ENCODE measurements at regions not wholly inside any gene's neighbourhood (a gene's known extent, or its start where the extent isn't known, plus 50 kb on each side); places are given as distances from the start of the nearest gene placed in this dataset.

DNA sequence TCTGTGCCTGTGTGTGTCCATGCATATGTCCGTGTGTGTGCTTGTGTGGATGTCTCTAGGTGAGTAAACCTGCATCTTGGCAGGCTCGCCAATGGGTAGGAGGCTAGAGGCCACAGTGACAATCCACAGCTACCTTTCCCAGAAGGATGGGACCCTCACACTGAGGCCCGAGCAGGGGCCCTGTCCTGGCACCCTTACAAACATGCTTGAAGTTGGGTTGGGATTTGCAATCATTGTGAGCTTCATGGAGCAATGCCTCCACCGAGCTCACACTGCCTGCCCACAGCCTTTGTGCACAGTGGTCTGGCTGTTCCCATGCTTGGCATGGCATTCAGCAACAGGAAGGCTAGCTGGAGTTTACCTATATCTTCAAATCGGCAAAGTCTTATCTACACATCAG is 311.1 kb upstream of the IRX1 start:
- TF ChIP-seq POLR2AphosphoS5 (IDR thresholded peaks at IDR 0.05) (no peak), POLR2A (IDR thresholded peaks at IDR 0.05) (no peak)
- TF ChIP-seq, protein P1, sequence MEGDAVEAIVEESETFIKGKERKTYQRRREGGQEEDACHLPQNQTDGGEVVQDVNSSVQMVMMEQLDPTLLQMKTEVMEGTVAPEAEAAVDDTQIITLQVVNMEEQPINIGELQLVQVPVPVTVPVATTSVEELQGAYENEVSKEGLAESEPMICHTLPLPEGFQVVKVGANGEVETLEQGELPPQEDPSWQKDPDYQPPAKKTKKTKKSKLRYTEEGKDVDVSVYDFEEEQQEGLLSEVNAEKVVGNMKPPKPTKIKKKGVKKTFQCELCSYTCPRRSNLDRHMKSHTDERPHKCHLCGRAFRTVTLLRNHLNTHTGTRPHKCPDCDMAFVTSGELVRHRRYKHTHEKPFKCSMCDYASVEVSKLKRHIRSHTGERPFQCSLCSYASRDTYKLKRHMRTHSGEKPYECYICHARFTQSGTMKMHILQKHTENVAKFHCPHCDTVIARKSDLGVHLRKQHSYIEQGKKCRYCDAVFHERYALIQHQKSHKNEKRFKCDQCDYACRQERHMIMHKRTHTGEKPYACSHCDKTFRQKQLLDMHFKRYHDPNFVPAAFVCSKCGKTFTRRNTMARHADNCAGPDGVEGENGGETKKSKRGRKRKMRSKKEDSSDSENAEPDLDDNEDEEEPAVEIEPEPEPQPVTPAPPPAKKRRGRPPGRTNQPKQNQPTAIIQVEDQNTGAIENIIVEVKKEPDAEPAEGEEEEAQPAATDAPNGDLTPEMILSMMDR (IDR thresholded peaks at IDR 0.05) = no peak
- no peak for DNase-seq (ENCODE audit: low spot score in 2 of 2)
- no peaks in the 10 kb centered on the region for H3K36me3 ChIP-seq
- H3K4me1 ChIP-seq = no peaks in the 10 kb centered on the region
- H3K9me3 ChIP-seq = no peaks in the 10 kb centered on the region
- H3K27ac ChIP-seq = no peak overlapping the region
- intact Hi-C loops (cut with DNase I; ENCODE audit: low total_unique reads) = no loop called here
- no peak overlapping the region for H3K4me3 ChIP-seq
- no peaks in the 10 kb centered on the region for H3K27me3 ChIP-seq

DNA sequence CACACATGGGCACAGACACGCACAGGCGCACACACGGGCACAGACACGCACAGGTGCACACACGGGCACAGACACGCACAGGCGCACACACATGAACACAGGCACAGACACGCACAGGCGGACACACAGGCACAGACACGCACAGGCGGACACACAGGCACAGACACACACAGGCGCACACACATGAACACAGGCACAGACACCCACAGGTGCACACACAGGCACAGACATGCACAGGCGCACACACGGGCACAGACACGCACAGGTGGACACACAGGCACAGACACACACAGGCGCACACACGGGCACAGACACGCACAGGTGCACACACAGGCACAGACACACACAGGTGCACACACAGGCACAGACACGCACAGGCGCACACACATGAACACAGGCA is 312.8 kb upstream of the IRX1 start:
- H3K4me3 ChIP-seq = no peak overlapping the region
- DNase-seq (ENCODE audit: low spot score in 2 of 2) = no peak
- no peaks in the 10 kb centered on the region for H3K9me3 ChIP-seq
- H3K36me3 ChIP-seq = no peaks in the 10 kb centered on the region
- H3K27me3 ChIP-seq = no peaks in the 10 kb centered on the region
- no peak overlapping the region for H3K27ac ChIP-seq
- TF ChIP-seq POLR2AphosphoS5 (IDR thresholded peaks at IDR 0.05) (no peak), POLR2A (IDR thresholded peaks at IDR 0.05) (no peak)
- TF ChIP-seq, protein P1 (IDR thresholded peaks at IDR 0.05) = no peak
- no peaks in the 10 kb centered on the region for H3K4me1 ChIP-seq
- intact Hi-C loops (cut with DNase I; ENCODE audit: low total_unique reads) = no loop called here

DNA sequence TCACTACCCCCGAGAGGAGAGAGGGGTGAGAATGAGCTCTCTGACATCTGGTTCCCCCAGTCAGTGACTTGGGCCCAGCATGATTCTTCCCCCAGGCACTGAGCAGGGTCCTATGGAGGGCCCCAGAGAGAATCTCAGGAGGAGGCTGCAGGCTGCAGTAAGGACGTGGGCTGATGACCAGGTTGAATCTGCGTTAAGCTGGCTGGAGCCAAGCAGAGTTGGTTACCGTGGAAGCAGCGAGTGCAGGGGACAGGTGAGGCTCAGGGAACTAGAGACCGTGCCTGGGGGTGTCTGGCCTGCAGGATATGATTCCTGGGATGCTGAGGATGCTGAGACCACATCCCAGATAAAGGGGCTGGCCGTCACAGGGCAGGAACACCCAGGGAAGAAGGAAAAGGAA is 314.3 kb upstream of the IRX1 start:
- no peaks in the 10 kb centered on the region for H3K36me3 ChIP-seq
- no peaks in the 10 kb centered on the region for H3K9me3 ChIP-seq
- TF ChIP-seq POLR2AphosphoS5 (IDR thresholded peaks at IDR 0.05) (no peak), POLR2A (IDR thresholded peaks at IDR 0.05) (no peak)
- TF ChIP-seq, protein P1 (IDR thresholded peaks at IDR 0.05) = no peak
- no peak overlapping the region for H3K4me3 ChIP-seq
- no peaks in the 10 kb centered on the region for H3K27me3 ChIP-seq
- intact Hi-C loops (cut with DNase I; ENCODE audit: low total_unique reads) = no loop called here
- H3K4me1 ChIP-seq = no peaks in the 10 kb centered on the region
- H3K27ac ChIP-seq = no peak overlapping the region
- DNase-seq (ENCODE audit: low spot score in 2 of 2) = no peak

DNA sequence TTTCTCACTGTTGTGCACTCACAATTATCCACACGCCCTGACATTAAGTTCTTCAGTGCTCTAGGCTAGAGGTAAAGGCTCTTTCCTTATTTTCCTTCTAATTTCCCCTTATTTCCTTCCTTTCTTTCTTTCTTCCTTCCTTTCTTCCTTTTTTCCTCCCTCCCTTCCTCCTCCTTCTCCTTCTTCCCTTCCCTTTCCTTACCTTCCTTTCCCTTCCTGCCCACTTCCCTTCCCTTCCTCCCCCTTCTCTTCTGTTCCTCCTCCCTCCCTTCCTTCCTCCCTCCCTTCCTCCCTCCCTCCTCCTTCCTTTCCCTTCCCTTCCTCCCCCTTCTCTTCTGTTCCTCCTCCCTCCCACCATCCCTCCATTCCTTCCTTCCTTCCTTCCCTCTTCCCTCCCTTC is 317.0 kb upstream of the IRX1 start:
- intact Hi-C loops (cut with DNase I; ENCODE audit: low total_unique reads) = no loop called here
- Histone ChIP-seq H3K27me3 (peaks cover 0 to 11% of the 10 kb centered on the region in 2 donors), H3K27ac (no peak overlapping the region), H3K4me3 (no peak overlapping the region), H3K9me3 (peaks cover 0 to 5% of the 10 kb centered on the region in 2 donors), H3K36me3 (no peaks in the 10 kb centered on the region), H3K4me1 (no peaks in the 10 kb centered on the region)
- DNase-seq (ENCODE audit: low spot score in 2 of 2) = no peak
- TF ChIP-seq, protein P1 (IDR thresholded peaks at IDR 0.05) = no peak
- TF ChIP-seq POLR2A (IDR thresholded peaks at IDR 0.05) (no peak), POLR2AphosphoS5 (IDR thresholded peaks at IDR 0.05) (no peak)

DNA sequence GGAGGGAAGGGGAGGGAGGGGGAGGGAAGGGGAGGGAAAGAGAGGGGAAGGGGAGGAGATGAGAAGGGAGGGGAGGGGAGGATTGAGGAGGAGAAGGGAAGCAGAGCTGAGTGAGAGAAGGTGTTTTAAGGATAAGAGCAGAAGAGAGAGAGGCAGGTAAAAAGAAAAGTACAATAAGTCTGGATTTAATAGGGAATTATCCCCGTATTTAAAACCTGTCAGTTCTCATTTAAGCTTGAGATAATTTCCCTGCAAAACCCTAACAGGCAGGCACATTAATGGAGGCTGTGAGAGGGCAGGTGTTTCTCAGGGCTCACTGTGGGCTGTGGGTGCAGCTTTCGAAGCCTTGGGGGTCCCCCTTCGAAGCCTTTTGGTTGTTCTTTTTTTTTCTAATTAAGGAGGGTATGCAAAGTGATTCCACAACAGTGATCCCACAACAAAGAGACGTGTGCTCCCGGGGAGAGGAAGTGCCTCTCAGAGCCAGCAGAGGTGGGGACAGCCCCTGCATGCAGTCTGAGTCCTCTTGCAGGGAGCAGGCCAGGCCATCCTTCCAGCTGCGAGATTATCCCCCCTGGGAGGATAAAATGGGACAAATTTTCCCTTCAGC is 317.9 kb upstream of the IRX1 start:
- Histone ChIP-seq H3K4me3 (no peak overlapping the region), H3K27me3 (peaks cover 0 to 19% of the 10 kb centered on the region in 2 donors), H3K9me3 (peaks cover 0 to 5% of the 10 kb centered on the region in 2 donors), H3K27ac (no peak overlapping the region), H3K36me3 (no peaks in the 10 kb centered on the region), H3K4me1 (no peaks in the 10 kb centered on the region)
- intact Hi-C loops (cut with DNase I; ENCODE audit: low total_unique reads) = no loop called here
- no peak for DNase-seq (ENCODE audit: low spot score in 2 of 2)
- TF ChIP-seq POLR2A (IDR thresholded peaks at IDR 0.05) (no peak), POLR2AphosphoS5 (IDR thresholded peaks at IDR 0.05) (no peak)
- TF ChIP-seq, protein P1 (IDR thresholded peaks at IDR 0.05) = no peak

All from breast epithelium (tissue), 4 donors.